BE2C (cell line): ENCODE measurements at regions not wholly inside any gene's neighbourhood (a gene's known extent, or its start where the extent isn't known, plus 50 kb on each side); places are given as distances from the start of the nearest gene placed in this dataset.

Experiments used
- DNase-seq: peaks from one replicate; pipeline ENCODE4 v3.0.0-alpha.2; 2020
- H3K27me3 ChIP-seq: fragments of 250-450 bp; sonication (Bioruptor Pico); 2 replicates; pipeline ENCODE4 v1.5.1; 2020; ENCODE audit warnings: mild to moderate bottlenecking
- H3K36me3 ChIP-seq: fragments of 250-450 bp; sonication (Bioruptor Pico); 2 replicates; pipeline ENCODE4 v1.5.1; 2020; ENCODE audit warnings: mild to moderate bottlenecking
- H3K4me1 ChIP-seq: fragments of 250-450 bp; sonication (Bioruptor Pico); 2 replicates; pipeline ENCODE4 v1.5.1; 2020
- H3K4me3 ChIP-seq: 2 replicates; pipeline ENCODE4 v1.5.1; 2011; ENCODE audit warnings: low read depth, low read length
- H3K9me3 ChIP-seq: fragments of 250-450 bp; sonication (Bioruptor Pico); 2 replicates; pipeline ENCODE4 v1.5.1; 2020
- TF ChIP-seq, protein P1 (sequence below): IDR thresholded peaks from 2 replicates; pipeline ENCODE4 v1.5.1; 2012; ENCODE audit warnings: mild to moderate bottlenecking, low read depth, low read length

DNA sequence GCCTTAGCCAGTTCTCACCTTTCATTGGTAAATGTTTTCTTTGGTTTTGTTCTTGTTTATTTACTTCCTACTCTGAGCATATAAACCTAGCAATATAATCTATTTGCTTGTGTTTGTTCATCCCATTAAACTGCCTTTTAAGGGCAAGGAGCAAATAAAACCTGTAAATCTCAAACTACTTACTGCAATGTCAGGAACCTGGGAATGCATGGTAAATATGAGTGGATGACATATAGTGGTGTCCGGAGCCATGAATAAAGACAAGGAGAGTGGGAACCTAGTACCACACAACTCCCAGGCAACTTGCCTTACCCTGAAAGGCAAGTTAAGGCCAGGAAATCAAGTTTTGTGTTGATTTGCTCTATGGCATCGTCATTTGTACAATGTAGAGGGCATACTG is 1133.7 kb upstream of the NCAM2 start:
- Histone ChIP-seq H3K4me3 (no peak overlapping the region), H3K36me3 (no peaks in the 10 kb centered on the region), H3K4me1 (no peaks in the 10 kb centered on the region), H3K27me3 (no peaks in the 10 kb centered on the region), H3K9me3 (no peaks in the 10 kb centered on the region)
- TF ChIP-seq, protein P1, sequence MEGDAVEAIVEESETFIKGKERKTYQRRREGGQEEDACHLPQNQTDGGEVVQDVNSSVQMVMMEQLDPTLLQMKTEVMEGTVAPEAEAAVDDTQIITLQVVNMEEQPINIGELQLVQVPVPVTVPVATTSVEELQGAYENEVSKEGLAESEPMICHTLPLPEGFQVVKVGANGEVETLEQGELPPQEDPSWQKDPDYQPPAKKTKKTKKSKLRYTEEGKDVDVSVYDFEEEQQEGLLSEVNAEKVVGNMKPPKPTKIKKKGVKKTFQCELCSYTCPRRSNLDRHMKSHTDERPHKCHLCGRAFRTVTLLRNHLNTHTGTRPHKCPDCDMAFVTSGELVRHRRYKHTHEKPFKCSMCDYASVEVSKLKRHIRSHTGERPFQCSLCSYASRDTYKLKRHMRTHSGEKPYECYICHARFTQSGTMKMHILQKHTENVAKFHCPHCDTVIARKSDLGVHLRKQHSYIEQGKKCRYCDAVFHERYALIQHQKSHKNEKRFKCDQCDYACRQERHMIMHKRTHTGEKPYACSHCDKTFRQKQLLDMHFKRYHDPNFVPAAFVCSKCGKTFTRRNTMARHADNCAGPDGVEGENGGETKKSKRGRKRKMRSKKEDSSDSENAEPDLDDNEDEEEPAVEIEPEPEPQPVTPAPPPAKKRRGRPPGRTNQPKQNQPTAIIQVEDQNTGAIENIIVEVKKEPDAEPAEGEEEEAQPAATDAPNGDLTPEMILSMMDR = no peak
- DNase-seq = no peak

DNA sequence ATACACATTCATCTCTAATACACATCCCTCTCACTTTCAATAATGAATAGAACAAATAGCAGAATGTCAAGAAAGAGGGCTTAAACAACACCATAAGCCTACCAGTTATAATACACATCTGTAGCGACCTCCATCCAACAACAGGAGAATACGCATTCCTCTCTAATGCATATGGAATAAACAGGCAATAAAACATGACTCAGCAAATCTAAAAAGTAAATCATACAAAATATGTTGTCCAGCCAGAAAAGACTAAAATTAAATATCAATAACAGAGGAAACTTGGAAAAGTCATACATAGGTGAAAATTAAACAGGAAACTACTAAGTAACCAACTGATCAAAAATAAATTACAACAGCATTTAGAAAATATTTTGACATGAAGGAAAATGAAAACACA is 1127.5 kb upstream of the NCAM2 start:
- H3K9me3 ChIP-seq = no peaks in the 10 kb centered on the region
- no peaks in the 10 kb centered on the region for H3K36me3 ChIP-seq
- H3K27me3 ChIP-seq = no peaks in the 10 kb centered on the region
- H3K4me1 ChIP-seq = no peaks in the 10 kb centered on the region
- TF ChIP-seq, protein P1 = no peak
- H3K4me3 ChIP-seq = no peak overlapping the region
- no peak for DNase-seq

DNA sequence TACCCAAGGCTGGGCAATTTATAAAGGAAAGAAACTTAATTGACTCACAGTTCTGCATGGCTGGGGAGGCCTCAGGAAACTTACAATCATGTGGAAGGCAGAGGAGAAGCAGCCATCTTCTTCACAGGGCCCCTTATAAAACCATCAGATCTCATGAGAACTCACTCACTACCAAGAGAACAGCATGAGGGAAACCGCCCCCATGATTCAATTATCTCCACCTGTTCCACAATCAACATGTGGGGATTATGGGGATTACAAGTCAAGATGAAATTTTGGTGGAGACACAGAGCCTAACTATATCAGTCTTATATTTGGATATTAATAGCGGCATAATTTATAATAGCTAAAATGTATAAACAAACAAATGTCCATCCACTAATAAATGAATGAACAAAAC is 1123.7 kb upstream of the NCAM2 start:
- no peaks in the 10 kb centered on the region for H3K4me1 ChIP-seq

DNA sequence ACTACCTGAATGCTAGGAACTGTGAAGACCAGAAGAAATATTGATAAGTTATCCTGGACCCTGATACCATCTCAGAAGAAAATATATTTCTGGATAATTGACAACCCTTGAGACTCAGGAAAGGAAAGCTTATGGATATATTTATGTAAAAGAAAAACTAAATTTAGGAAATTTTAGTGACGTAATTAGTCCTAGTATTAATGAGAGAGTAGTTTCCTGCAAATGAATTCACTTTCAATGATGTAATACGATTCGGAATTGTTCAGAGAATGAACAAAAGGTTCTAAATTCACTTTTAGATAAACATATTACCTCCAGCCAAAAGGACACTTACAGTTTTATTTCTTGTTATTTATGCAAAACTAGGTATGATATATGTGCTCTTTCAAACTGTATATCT is 1120.1 kb upstream of the NCAM2 start:
- no peak for DNase-seq
- TF ChIP-seq, protein P1 = no peak
- Histone ChIP-seq H3K4me3 (no peak overlapping the region), H3K4me1 (no peaks in the 10 kb centered on the region), H3K9me3 (no peaks in the 10 kb centered on the region), H3K27me3 (no peaks in the 10 kb centered on the region), H3K36me3 (no peaks in the 10 kb centered on the region)

More for the DNA sequence above, 1123.7 kb upstream of the NCAM2 start:
- H3K4me3 ChIP-seq = no peak overlapping the region
- no peaks in the 10 kb centered on the region for H3K36me3 ChIP-seq
- TF ChIP-seq, protein P1 = no peak
- no peaks in the 10 kb centered on the region for H3K27me3 ChIP-seq
- DNase-seq = no peak
- H3K9me3 ChIP-seq = no peaks in the 10 kb centered on the region

DNA sequence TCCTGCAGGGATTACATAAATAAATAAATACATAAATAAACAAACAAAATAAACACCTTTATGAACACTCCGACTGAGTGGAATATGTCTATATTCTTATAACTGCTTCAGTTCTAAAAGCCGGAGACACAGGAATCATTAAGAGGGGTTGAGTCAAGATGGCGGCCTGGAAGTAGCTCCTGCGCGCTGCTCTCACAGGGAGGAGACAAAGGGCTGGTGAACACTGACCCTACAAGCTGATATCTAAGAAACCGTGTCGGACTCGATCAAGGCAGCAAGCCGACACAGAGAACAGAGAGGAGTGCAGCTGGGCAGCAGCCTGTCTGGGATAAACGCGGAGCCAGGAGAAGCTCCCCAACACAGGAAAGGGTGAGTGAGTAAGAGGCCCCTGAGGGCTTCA is 1098.6 kb upstream of the NCAM2 start:
- H3K9me3 ChIP-seq = no peaks in the 10 kb centered on the region
- no peak overlapping the region for H3K4me3 ChIP-seq
- no peak for DNase-seq
- TF ChIP-seq, protein P1 = no peak
- no peaks in the 10 kb centered on the region for H3K36me3 ChIP-seq
- no peaks in the 10 kb centered on the region for H3K27me3 ChIP-seq
- no peaks in the 10 kb centered on the region for H3K4me1 ChIP-seq

DNA sequence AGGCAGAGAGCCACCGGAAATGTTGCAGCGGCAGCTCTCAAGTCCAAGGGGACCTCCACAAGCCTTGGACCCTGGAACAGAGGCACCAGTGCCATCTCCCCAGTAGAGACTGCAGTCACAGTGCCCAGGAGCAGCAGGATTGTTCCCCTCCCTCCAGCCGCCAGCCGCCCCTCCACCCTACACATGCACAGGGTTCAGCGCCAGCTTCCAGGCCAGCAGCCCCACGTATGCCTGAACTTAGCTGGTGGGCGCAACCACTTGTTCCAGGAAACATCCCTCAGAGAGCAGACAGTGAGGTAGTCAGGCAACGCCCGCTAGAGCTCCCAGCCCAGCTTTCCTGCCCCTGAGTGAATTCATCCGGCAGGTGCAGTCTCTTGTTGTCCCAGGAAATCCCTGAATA is 1098.1 kb upstream of the NCAM2 start:
- Histone ChIP-seq H3K4me3 (no peak overlapping the region), H3K4me1 (no peaks in the 10 kb centered on the region), H3K36me3 (no peaks in the 10 kb centered on the region), H3K9me3 (no peaks in the 10 kb centered on the region), H3K27me3 (no peaks in the 10 kb centered on the region)
- TF ChIP-seq, protein P1 = no peak
- DNase-seq = no peak
